ENCODE measurements at regions not wholly inside any gene's neighbourhood (a gene's known extent, or its start where the extent isn't known, plus 50 kb on each side); places are given as distances from the start of the nearest gene placed in this dataset.

DNA sequence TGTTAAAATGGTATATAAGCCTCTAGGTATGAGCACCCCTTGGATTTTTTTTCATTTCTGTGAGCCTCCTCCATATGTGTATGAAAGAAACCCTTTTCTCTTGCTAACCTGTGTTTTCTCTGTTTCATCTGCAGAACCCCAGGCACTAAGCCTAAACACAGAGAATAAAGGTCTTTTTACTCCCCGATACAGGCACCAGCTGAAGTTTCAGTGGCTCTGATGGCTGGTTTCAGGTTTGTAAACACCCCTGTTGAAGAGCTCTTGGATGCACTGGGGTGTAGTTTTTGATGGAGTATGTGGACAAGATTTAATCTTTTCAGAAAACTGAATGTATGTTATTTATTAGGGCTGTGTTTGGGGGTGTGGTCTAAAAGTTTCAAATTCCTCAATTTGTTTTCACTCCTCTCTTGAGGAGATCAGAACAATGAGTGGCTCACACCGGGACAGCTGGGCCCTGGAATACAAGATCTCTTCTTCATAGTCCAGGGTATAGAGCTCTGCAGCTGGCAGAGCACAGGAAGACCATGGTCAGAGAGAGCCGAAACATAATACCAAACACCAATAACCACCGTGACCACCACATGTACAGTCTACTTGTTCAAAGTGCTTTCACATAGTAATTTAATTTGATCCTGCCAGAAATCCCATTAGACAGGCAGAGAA lies 50.2 kb upstream of the VTCN1 start:
- no peak overlapping the region for H3K27ac ChIP-seq
- no peak for DNase-seq
- no peaks in the 10 kb centered on the region for H3K36me3 ChIP-seq
- no peaks in the 10 kb centered on the region for H3K27me3 ChIP-seq
- peaks cover 0 to 5% (median 0%) of the 10 kb centered on the region in 4 donors for H3K9me3 ChIP-seq
- H3K4me3 ChIP-seq: no peak overlapping the region
- no peaks in the 10 kb centered on the region for H3K4me1 ChIP-seq
- TF ChIP-seq, protein P1, sequence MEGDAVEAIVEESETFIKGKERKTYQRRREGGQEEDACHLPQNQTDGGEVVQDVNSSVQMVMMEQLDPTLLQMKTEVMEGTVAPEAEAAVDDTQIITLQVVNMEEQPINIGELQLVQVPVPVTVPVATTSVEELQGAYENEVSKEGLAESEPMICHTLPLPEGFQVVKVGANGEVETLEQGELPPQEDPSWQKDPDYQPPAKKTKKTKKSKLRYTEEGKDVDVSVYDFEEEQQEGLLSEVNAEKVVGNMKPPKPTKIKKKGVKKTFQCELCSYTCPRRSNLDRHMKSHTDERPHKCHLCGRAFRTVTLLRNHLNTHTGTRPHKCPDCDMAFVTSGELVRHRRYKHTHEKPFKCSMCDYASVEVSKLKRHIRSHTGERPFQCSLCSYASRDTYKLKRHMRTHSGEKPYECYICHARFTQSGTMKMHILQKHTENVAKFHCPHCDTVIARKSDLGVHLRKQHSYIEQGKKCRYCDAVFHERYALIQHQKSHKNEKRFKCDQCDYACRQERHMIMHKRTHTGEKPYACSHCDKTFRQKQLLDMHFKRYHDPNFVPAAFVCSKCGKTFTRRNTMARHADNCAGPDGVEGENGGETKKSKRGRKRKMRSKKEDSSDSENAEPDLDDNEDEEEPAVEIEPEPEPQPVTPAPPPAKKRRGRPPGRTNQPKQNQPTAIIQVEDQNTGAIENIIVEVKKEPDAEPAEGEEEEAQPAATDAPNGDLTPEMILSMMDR (IDR thresholded peaks at IDR 0.05): no peak
- TF ChIP-seq POLR2A (IDR thresholded peaks at IDR 0.05): no peak
